HEK293T (cell line): ENCODE measurements at regions not wholly inside any gene's neighbourhood (a gene's known extent, or its start where the extent isn't known, plus 50 kb on each side); places are given as distances from the start of the nearest gene placed in this dataset.

Source experiments
- BHLHE40 ChIP-seq: fragments of 450-650 bp; IDR thresholded peaks from 2 replicates; pipeline ENCODE4 v1.6.1; 2016; ENCODE audit warnings: mild to moderate bottlenecking, moderate library complexity, borderline replicate concordance
- FOXA1 ChIP-seq: fragments of 450-650 bp; IDR thresholded peaks from 2 replicates; pipeline ENCODE4 v1.6.1; 2016; ENCODE audit warnings: mild to moderate bottlenecking
- FOXK2 ChIP-seq: fragments of 450-650 bp; IDR thresholded peaks from 2 replicates; pipeline ENCODE4 v1.6.1; 2016; ENCODE audit warnings: mild to moderate bottlenecking
- FOXM1 ChIP-seq: fragments of 450-650 bp; IDR thresholded peaks from 2 replicates; pipeline ENCODE4 v1.6.1; 2017; ENCODE audit warnings: mild to moderate bottlenecking, borderline replicate concordance
- L3MBTL2 ChIP-seq: fragments of 450-650 bp; conservative IDR thresholded peaks from 2 replicates; pipeline ENCODE4 v1.6.1; 2016; ENCODE audit warnings: mild to moderate bottlenecking
- LEF1 ChIP-seq: fragments of 450-650 bp; IDR thresholded peaks from 2 replicates; pipeline ENCODE4 v1.6.1; 2017; ENCODE audit warnings: mild to moderate bottlenecking, borderline replicate concordance
- NFRKB ChIP-seq: fragments of 450-650 bp; IDR thresholded peaks from 2 replicates; pipeline ENCODE4 v1.6.1; 2016; ENCODE audit warnings: mild to moderate bottlenecking, moderate library complexity
- PKNOX1 ChIP-seq: fragments of 450-650 bp; IDR thresholded peaks from 2 replicates; pipeline ENCODE4 v1.6.1; 2016
- SP1 ChIP-seq: fragments of 450-650 bp; IDR thresholded peaks from 2 replicates; pipeline ENCODE4 v1.6.1; 2017
- SUZ12 ChIP-seq: fragments of 450-650 bp; IDR thresholded peaks from 2 replicates; pipeline ENCODE4 v1.6.1; 2016; ENCODE audit warnings: mild to moderate bottlenecking
- TARDBP ChIP-seq: fragments of 450-650 bp; IDR thresholded peaks from 2 replicates; pipeline ENCODE4 v1.6.1; 2016

- TF ChIP-seq NFRKB (no peak), SP1 (no peak), FOXA1 (no peak), FOXM1 (no peak), SUZ12 (no peak), L3MBTL2 (no peak), PKNOX1 (no peak), FOXK2 (no peak), TARDBP (no peak), LEF1 (no peak), BHLHE40 (no peak)
These were observed 568.4 kb upstream of the ZNF385D start for GRCh38 chr3:22319446-22319845.
